PFSK-1 (cell line): ENCODE measurements at regions not wholly inside any gene's neighbourhood (a gene's known extent, or its start where the extent isn't known, plus 50 kb on each side); places are given as distances from the start of the nearest gene placed in this dataset.

Source experiments
- FOXP2 ChIP-seq: optimal IDR thresholded peaks from 2 replicates; pipeline ENCODE3; 2011; ENCODE audit warnings: borderline replicate concordance, control low read depth, inconsistent platforms; ENCODE audit not compliant: insufficient read depth; ENCODE audit errors: extremely low read length, extremely low read depth
- POLR2AphosphoS5 ChIP-seq: IDR thresholded peaks from 2 replicates; pipeline ENCODE4 v1.6.1; 2012; ENCODE audit warnings: low read depth, mild to moderate bottlenecking, control low read depth, low read length, moderate library complexity
- SIN3A ChIP-seq: IDR thresholded peaks from 2 replicates; pipeline ENCODE4 v1.6.1; 2012; ENCODE audit warnings: mild to moderate bottlenecking, low read length, moderate library complexity, borderline replicate concordance; ENCODE audit not compliant: insufficient read depth
- TAF1 ChIP-seq: IDR thresholded peaks from 2 replicates; pipeline ENCODE4 v1.6.1; 2012; ENCODE audit warnings: low read length, control low read depth, borderline replicate concordance; ENCODE audit not compliant: insufficient read depth
- TF ChIP-seq, protein P1 (sequence below), 2 experiments: IDR thresholded peaks; 2 replicates each; pipeline versions ENCODE4 v1.6.1 to v1.8.0; 2011 to 2012; ENCODE audit warnings: low read depth in 2 of 2, low read length in 2 of 2, control low read depth in 1 of 2, inconsistent platforms in 1 of 2, mild to moderate bottlenecking in 1 of 2, moderate library complexity in 1 of 2; ENCODE audit not compliant: insufficient read depth in 1 of 2

DNA sequence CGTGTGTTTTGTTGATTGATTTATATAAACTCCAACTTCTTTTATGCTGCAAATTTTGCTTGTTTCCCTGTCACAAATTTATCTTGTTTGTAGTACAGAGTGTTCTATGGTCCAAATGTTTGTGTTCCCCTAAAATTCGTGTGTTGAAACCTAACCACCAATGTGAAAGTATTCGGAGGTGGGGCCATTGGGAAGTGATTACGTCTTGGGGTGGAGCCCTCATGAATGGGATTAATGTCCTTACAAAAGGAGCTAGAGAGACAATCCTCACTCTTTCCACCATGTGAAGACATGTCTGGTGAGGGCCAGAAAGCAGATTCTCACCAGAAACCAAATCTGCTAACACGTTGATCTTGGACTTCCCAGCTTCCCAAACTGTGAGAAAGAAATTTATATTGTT is 262.0 kb downstream of the MAN2A1 start:
- TF ChIP-seq TAF1 (no peak), POLR2AphosphoS5 (no peak), SIN3A (no peak), FOXP2 (no peak)
- TF ChIP-seq, protein P1, sequence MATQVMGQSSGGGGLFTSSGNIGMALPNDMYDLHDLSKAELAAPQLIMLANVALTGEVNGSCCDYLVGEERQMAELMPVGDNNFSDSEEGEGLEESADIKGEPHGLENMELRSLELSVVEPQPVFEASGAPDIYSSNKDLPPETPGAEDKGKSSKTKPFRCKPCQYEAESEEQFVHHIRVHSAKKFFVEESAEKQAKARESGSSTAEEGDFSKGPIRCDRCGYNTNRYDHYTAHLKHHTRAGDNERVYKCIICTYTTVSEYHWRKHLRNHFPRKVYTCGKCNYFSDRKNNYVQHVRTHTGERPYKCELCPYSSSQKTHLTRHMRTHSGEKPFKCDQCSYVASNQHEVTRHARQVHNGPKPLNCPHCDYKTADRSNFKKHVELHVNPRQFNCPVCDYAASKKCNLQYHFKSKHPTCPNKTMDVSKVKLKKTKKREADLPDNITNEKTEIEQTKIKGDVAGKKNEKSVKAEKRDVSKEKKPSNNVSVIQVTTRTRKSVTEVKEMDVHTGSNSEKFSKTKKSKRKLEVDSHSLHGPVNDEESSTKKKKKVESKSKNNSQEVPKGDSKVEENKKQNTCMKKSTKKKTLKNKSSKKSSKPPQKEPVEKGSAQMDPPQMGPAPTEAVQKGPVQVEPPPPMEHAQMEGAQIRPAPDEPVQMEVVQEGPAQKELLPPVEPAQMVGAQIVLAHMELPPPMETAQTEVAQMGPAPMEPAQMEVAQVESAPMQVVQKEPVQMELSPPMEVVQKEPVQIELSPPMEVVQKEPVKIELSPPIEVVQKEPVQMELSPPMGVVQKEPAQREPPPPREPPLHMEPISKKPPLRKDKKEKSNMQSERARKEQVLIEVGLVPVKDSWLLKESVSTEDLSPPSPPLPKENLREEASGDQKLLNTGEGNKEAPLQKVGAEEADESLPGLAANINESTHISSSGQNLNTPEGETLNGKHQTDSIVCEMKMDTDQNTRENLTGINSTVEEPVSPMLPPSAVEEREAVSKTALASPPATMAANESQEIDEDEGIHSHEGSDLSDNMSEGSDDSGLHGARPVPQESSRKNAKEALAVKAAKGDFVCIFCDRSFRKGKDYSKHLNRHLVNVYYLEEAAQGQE (IDR thresholded peaks at IDR 0.05; ENCODE audit: insufficient read depth in 1 of 2, low read depth in 2 of 2, low read length in 2 of 2): no peak

DNA sequence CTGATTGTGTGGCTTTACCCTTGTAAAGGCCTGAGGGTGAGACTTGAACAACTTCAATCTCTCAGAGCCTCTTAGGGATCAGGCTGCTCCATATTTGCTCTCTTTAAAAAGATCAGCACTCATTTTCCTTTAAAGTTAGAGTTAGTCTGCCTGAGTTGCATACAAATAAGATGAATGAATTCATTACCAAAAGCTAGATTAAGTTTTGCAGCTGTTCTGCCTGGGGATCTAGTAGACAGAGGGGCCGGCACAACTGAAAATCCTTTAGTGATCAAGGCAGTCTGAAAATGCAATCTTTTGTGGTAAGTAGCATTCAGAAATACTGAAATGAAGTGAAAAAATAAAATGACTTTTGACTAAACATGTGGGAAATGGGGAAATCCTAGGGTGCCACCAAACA is 264.0 kb downstream of the MAN2A1 start:
- TF ChIP-seq, protein P1 (IDR thresholded peaks at IDR 0.05; ENCODE audit: insufficient read depth in 1 of 2, low read depth in 2 of 2, low read length in 2 of 2): no peak
- TF ChIP-seq TAF1 (no peak), FOXP2 (no peak), POLR2AphosphoS5 (no peak), SIN3A (no peak)

DNA sequence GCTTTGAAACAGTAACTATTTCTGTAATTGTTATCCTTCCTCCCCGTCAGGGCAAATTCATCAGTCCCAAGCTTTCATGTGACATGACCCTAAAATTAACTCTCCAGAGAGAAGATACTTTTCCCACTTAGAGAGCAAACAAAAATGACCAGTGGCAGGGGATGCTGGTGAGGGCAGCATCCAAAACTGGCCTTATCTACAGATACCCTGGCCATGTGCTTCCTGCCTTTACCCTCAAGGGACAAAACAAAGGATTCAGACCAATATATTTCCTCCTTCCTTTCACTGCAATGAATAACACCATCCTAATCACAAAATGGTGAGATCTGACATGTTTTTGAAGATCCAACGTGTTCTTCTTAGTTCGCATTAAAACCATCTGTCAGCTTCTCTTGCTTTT is 267.2 kb downstream of the MAN2A1 start:
- TF ChIP-seq SIN3A (no peak), FOXP2 (no peak), TAF1 (no peak), POLR2AphosphoS5 (no peak)

DNA sequence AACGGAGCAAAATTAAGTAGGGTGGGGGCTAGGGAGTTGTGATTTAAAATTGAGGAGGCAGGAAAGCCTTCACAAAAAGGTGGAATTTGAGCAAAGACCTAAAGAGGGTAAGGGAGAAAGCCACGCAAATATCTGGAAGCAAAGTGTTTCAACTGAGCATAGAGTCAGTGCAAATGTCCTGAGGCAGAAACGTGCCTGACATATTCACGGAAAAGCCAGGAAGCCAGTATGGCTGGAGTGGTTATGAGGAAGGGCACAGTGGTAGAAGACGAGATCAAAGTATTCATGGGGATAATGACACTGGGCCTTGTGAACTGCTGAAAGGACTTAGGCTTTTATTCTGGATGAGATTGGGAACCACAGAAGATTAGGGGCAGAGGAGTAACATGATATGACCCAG is 268.4 kb downstream of the MAN2A1 start:
- TF ChIP-seq POLR2AphosphoS5: no peak
- no peak for TF ChIP-seq FOXP2
- no peak for TF ChIP-seq TAF1
- TF ChIP-seq SIN3A: no peak
- TF ChIP-seq, protein P1 (IDR thresholded peaks at IDR 0.05; ENCODE audit: insufficient read depth in 1 of 2, low read depth in 2 of 2, low read length in 2 of 2): no peak

DNA sequence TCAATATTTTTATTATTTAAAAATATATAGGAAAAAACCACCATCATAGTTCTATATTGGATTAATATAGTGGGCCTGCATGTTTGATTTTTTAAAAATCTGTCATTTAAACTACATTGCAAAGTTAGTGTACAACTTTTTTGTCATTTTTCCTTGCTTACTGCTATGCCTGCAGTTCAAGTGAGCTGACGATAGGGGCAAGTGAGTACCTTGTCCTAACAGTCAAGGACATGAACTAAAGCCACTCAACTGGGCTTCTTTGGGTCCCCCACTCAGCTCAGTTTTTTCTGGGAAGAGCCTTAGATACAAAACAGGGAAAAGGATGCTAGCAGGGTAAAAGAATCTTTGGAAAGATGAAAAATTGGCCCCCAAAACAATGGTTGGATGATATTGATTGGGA is 269.9 kb downstream of the MAN2A1 start:
- TF ChIP-seq, protein P1 (IDR thresholded peaks at IDR 0.05; ENCODE audit: insufficient read depth in 1 of 2, low read depth in 2 of 2, low read length in 2 of 2): no peak
- TF ChIP-seq SIN3A (no peak), TAF1 (no peak)

DNA sequence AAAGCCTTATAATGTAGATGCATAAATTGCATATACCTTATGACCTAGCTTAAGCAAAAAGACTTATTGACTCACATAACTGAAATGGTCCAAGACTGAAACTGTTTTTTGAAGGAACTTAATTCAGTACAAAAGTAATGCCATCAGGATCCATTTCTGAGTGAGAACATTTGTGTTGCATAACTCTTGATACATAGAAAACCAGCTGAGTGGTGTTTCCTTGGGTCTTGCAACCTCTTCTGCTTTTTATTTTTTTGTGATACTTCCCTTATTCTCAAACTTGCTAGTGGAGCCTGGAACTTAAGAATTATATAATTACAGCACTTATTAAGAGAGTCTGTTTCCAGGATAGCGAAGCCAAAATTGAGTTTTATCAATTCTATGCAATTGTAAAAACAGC is 272.0 kb downstream of the MAN2A1 start:
- TF ChIP-seq POLR2AphosphoS5 (no peak), TAF1 (no peak), SIN3A (no peak)
- TF ChIP-seq, protein P1 (IDR thresholded peaks at IDR 0.05; ENCODE audit: insufficient read depth in 1 of 2, low read depth in 2 of 2, low read length in 2 of 2): no peak
